ENCODE measurements at regions not wholly inside any gene's neighbourhood (a gene's known extent, or its start where the extent isn't known, plus 50 kb on each side); places are given as distances from the start of the nearest gene placed in this dataset.

DNA sequence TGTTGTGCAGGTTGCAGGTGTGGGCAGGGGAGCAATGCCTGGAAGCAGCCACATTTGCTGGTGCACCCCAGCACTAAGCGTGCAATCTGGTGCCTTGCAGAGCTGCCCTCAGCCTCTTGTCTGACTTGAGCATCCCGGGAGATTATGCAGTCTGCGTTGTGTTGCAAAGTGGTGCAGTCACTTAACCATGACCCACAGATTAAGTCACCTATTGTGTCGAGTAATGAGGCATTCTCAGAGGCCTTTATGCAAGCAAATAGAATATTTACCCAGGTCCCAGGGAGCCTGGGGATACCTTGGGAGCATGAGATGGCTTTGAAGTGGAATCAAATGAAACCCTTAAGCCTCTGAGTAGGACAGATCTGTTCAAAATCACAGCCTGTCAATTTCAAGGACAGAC, 529.0 kb downstream of the TYW1 start:
- H3K27ac Mint-ChIP-seq = no peak overlapping the region
- H3K36me3 Mint-ChIP-seq = no peaks in the 10 kb centered on the region
- peaks cover 6% of the 10 kb centered on the region for H3K9me3 Mint-ChIP-seq (ENCODE audit: low read depth)
- DNase-seq (no peak), ATAC-seq (no peak)
- H3K4me1 Mint-ChIP-seq = no peaks in the 10 kb centered on the region
- CTCF ChIA-PET = no interaction called here
- H3K4me3 Mint-ChIP-seq = no peak overlapping the region
- H3K27me3 Mint-ChIP-seq = no peaks in the 10 kb centered on the region

DNA sequence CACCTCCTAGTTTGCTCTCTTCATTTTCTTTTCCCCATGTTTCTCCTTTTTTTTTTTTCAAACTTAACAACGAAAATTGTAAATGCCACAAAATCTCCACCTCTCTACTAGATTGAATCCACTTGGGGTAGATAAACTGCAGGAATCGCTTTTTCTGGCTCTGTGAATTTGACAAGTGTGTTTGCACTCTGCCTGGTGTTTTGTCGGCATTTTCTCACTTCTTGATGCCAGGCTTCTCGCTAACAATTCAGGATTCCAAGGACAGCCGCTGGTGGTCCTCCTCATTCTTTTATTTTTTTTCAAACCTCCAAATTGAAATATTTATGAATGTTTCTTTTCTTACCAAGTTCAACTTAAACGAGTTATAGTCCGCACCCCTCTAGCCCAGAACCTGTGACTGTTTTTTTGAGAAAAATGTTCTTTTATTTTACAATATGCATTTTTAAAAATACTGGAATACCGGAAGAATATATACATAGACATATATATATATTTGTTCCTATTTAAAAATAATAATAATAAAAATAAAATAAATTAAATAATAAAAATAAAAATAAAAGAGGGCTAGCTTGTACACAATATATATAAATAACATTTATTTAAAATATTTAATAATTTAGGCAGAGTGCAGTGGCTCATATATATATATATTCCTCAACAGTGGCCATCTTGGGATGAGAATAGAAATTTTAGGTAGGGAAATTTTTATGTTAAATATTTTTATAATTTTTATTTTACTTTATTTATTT, 538.8 kb downstream of the TYW1 start:
- H3K4me1 Mint-ChIP-seq = no peaks in the 10 kb centered on the region
- H3K36me3 Mint-ChIP-seq = no peaks in the 10 kb centered on the region
- no peak overlapping the region for H3K4me3 Mint-ChIP-seq
- H3K27me3 Mint-ChIP-seq = no peaks in the 10 kb centered on the region
- DNase-seq (no peak), ATAC-seq (no peak)
- H3K27ac Mint-ChIP-seq = no peak overlapping the region
- H3K9me3 Mint-ChIP-seq (ENCODE audit: low read depth) = peaks cover 5% of the 10 kb centered on the region
- CTCF ChIA-PET = no interaction called here

DNA sequence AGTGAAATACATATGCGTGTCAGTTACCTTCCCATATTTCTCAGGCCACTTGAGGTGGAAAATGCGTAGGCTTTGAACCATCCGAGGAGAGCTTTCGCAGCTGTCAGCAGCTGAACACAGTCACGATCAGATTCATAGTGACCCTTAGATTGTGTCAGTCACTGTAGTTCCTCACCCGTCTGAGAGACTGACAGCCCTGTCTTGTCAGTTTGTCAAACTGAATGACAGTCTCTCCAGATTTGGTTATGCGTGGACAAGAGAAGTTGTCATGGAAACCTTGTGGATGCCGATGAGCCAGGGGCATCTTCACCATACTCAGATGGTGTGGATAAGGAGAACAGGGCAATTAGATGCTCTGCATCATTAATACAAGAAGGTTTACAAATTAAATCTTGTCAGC, 546.3 kb downstream of the TYW1 start:
- no peaks in the 10 kb centered on the region for H3K36me3 Mint-ChIP-seq
- no peak overlapping the region for H3K27ac Mint-ChIP-seq
- no peaks in the 10 kb centered on the region for H3K27me3 Mint-ChIP-seq
- CTCF ChIA-PET = no interaction called here
- H3K9me3 Mint-ChIP-seq (ENCODE audit: low read depth) = peaks cover 4% of the 10 kb centered on the region
- no peak overlapping the region for H3K4me3 Mint-ChIP-seq
- no peaks in the 10 kb centered on the region for H3K4me1 Mint-ChIP-seq
- ATAC-seq (no peak), DNase-seq (no peak)

DNA sequence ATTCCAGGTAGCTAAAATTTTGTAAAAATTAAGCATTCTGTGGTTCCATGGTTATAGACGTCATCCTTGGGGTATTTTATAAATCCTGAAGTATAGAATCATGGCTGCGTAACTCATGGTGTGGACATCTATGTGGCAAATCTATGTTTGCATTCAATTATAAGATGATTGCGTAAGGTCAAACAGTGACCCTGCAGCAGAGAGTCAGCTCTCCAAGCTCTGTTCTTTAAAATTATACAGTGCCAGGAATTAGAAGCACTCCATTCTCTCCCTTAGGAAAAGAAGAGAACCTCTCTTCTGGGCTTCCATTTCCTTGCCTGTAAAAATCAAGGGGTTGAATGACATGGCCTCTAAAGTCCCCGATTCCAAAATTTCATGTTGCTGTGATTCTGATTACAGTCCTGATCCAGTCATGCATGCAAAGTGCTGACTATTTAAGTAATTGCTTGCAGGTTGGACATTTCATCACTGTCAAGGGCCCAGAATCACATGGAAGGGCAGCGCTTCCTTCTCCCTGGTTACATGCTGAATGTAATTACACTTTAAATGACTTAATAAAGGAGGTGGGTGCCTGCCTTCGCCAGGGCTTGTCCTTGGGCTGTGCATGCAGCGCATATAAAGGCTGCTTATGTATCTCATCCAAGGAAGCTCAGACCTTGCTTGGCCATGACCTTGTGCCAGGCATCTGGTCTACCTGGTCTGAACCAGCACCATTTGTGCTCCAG, 550.7 kb downstream of the TYW1 start:
- Mint-ChIP-seq H3K27me3 (no peaks in the 10 kb centered on the region), H3K9me3 (ENCODE audit: low read depth) (peaks cover 10% of the 10 kb centered on the region), H3K4me3 (no peak overlapping the region), H3K36me3 (no peaks in the 10 kb centered on the region), H3K4me1 (no peaks in the 10 kb centered on the region), H3K27ac (no peak overlapping the region)
- no peak for ATAC-seq
- CTCF ChIA-PET = no interaction called here
- DNase-seq = no peak

DNA sequence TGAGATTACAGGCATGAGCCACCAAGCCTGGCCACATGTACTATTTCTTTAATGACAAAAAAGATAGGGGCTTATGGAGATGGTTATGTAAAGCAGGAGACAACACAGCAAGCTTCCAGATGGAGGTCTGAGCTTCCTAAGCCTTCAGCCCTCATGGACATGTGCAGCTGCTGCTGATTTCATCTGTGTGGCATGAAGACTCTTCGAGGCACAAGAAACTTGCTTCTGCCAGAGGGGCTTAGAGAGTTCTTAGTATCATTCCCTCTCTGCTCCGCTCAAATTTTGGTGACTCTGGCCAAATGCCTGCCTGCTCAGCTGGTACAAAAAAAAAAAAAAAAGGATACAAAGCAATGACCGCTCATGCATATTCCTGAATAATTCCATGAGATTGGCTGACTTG, 552.5 kb downstream of the TYW1 start:
- no peak overlapping the region for H3K27ac Mint-ChIP-seq
- CTCF ChIA-PET = no interaction called here
- H3K4me1 Mint-ChIP-seq = no peaks in the 10 kb centered on the region
- H3K9me3 Mint-ChIP-seq (ENCODE audit: low read depth) = peaks cover 10% of the 10 kb centered on the region
- H3K27me3 Mint-ChIP-seq = no peaks in the 10 kb centered on the region
- H3K4me3 Mint-ChIP-seq = no peak overlapping the region
- ATAC-seq = no peak
- no peak for DNase-seq
- no peaks in the 10 kb centered on the region for H3K36me3 Mint-ChIP-seq

DNA sequence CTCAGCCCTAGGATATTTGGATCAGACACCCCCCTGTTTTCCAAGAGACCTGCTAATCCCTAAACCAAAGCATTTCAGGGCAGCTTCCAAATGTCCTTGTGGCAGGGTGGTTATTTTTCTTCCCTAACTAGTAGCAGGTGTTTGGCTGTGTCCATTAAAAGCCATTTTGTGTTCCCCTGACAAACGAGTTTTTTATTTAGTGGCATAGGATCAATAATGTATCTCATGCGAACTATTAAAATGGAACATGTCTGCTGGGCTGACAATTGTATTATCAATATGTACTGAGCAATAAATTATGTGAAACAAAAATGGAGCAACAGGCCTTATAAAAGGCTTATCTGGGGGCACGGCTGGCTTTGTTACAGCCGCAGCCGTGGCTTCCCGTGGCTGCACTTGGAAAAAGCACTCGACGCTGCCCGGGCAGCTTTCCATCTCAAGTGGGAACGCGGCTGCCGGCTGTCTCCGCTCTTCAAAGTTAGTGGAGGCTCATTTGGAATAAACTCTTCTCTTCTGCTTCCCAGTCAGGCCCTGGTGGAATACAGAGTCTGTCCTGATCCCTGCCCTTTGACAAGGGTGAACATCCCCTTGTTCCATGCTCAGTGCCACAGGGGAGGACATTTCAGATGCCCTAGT, 554.3 kb downstream of the TYW1 start:
- CTCF ChIA-PET = no interaction called here
- H3K36me3 Mint-ChIP-seq = no peaks in the 10 kb centered on the region
- ATAC-seq = no peak
- H3K4me3 Mint-ChIP-seq = no peak overlapping the region
- H3K4me1 Mint-ChIP-seq = no peaks in the 10 kb centered on the region
- DNase-seq = no peak
- H3K9me3 Mint-ChIP-seq (ENCODE audit: low read depth) = peaks cover 10% of the 10 kb centered on the region
- no peak overlapping the region for H3K27ac Mint-ChIP-seq
- H3K27me3 Mint-ChIP-seq = no peaks in the 10 kb centered on the region

DNA sequence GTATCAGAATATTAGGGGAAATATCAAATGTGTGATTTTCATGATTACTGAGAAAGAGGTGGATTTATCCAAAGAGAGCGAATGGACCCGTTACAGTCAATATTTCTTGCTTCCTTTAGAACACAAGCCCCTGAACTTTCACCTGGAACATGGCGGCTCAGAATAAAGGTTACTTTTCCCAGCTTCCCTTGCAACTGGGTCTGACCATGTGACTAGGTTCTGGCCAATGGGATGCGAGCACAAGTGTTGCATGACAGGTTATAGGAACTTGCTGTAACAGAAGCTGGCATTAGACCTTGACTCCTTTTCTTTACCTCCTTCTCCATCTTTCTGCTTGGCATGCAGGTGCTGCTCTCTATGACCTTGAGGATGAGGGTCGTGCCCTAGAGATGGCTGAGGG, 556.1 kb downstream of the TYW1 start:
- Mint-ChIP-seq H3K27ac (no peak overlapping the region), H3K27me3 (no peaks in the 10 kb centered on the region), H3K9me3 (ENCODE audit: low read depth) (peaks cover 8% of the 10 kb centered on the region), H3K4me3 (no peak overlapping the region), H3K36me3 (no peaks in the 10 kb centered on the region), H3K4me1 (no peaks in the 10 kb centered on the region)
- DNase-seq (no peak), ATAC-seq (no peak)
- CTCF ChIA-PET = no interaction called here

DNA sequence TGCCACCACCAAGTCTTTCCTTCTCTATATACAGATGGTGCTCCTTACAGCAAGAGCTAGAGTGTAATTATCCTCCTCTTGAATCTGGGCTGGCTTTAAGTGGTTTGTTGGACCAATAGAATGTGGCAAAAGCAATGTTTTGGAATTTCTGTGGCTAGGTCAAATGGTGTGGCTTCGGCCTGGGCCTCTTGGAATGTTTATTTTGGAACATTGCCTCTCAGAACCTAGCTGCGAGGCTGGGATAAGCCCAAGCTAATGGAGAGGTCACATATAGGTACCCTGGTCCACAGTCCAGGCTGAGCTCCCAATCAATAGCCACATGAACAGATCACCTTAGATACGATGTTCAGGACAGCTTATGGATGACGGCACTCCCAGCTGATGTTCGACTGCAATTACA, 556.7 kb downstream of the TYW1 start:
- H3K36me3 Mint-ChIP-seq = no peaks in the 10 kb centered on the region
- ATAC-seq (no peak), DNase-seq (no peak)
- CTCF ChIA-PET = no interaction called here
- no peaks in the 10 kb centered on the region for H3K27me3 Mint-ChIP-seq
- no peaks in the 10 kb centered on the region for H3K4me1 Mint-ChIP-seq
- no peak overlapping the region for H3K27ac Mint-ChIP-seq
- no peak overlapping the region for H3K4me3 Mint-ChIP-seq
- peaks cover 5% of the 10 kb centered on the region for H3K9me3 Mint-ChIP-seq (ENCODE audit: low read depth)

DNA sequence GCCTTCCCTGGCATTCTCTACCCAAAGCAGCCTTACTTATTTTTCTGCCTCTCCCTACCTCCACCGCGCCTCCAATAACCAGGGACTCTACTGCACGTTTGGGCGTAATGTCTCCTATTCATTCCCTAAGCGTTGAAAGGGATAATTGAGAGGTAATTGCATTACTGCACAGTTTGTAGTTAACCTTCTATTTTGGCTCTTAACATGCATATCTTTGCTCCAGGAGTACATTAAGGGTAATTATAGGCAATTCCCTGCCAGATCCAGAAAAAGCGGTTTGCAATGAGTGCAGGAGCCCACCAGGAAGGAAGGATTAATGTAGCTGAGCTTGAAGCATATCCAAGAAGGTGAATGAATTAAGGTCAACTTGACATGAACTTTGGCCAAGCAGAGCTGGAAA, 558.4 kb downstream of the TYW1 start:
- Mint-ChIP-seq H3K4me3 (no peak overlapping the region), H3K4me1 (no peaks in the 10 kb centered on the region), H3K27me3 (no peaks in the 10 kb centered on the region), H3K9me3 (ENCODE audit: low read depth) (peaks cover 10% of the 10 kb centered on the region), H3K27ac (no peak overlapping the region), H3K36me3 (no peaks in the 10 kb centered on the region)
- DNase-seq = no peak
- no peak for ATAC-seq
- CTCF ChIA-PET = no interaction called here

DNA sequence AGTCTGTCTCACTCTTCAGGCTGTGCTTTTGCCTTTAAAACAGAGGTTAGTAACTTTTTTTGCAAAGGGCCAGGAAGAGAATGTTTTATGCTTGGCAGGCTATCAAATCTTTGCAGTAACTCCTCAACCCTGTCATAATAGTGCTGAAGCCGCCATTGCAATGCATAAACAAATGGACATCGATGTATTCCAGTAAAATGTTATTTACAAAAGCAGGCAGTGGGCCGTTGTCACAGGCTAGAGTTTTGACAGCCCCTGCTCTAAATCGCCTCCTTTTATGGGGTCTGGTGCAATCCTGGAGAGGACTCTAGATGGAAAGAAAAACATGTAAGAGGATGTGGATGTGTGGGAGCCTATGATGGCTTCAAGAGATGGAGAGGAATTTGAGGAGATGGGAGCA, 568.3 kb downstream of the TYW1 start:
- peaks cover 6% of the 10 kb centered on the region for H3K9me3 Mint-ChIP-seq (ENCODE audit: low read depth)
- CTCF ChIA-PET = no interaction called here
- DNase-seq = no peak
- no peaks in the 10 kb centered on the region for H3K27me3 Mint-ChIP-seq
- H3K4me1 Mint-ChIP-seq = no peaks in the 10 kb centered on the region
- ATAC-seq = no peak
- H3K36me3 Mint-ChIP-seq = no peaks in the 10 kb centered on the region
- no peak overlapping the region for H3K4me3 Mint-ChIP-seq
- H3K27ac Mint-ChIP-seq = no peak overlapping the region

DNA sequence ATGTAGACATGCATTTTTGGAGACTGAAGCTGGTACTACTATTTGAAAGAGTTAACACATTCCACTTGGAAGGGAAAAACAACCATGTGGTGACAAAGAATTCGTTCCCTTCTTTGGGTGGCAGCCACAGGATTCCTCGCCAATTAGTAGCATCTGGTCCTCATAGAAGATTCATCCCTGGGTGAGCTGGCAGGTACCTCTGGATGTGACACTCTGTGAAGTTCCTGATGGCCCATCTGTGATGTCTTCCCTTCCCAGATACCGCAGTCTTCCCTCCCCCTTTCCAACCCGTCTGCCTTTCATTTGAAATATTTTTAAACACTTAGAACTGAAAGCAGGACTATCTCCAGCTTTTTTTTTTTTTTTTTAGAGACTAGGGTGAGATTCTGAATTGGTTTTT, 569.5 kb downstream of the TYW1 start:
- H3K27me3 Mint-ChIP-seq = no peaks in the 10 kb centered on the region
- no peak overlapping the region for H3K4me3 Mint-ChIP-seq
- ATAC-seq = no peak
- no peak overlapping the region for H3K27ac Mint-ChIP-seq
- CTCF ChIA-PET = no interaction called here
- no peak for DNase-seq
- H3K36me3 Mint-ChIP-seq = no peaks in the 10 kb centered on the region
- no peaks in the 10 kb centered on the region for H3K4me1 Mint-ChIP-seq
- peaks cover 6% of the 10 kb centered on the region for H3K9me3 Mint-ChIP-seq (ENCODE audit: low read depth)

DNA sequence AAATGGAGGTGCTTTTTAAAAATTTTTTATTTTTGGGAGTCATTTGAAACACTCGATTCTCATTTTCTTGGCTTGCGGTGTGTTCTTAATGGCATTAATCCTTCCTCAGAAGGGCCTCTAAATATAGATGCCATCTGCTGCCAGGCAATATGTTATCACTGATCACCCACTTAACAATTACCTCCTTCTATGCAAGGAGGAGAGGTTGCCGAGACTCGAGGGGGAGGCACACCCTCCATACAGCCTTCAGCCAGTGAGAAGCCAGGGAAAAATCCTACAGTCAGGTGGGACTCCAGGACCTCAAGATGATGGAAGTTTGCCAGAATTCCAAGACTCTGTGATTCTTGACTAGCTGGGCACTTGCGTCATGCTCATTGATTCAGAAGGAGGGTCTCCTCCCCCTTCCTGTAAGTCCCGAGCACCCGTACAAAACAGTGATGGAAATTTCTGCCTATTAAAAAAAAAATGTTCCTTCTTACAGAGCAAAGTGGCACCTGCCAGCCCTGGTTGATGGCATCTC, 574.5 kb downstream of the TYW1 start:
- CTCF ChIA-PET = interaction anchor here (0.6 kb wide), 1 partner anchor 1059 kb away, joined by 3 read pairs; no protein-coding TSS in a partner anchor
- no peaks in the 10 kb centered on the region for H3K27me3 Mint-ChIP-seq
- H3K4me3 Mint-ChIP-seq = no peak overlapping the region
- H3K36me3 Mint-ChIP-seq = no peaks in the 10 kb centered on the region
- ATAC-seq (no peak), DNase-seq (no peak)
- H3K27ac Mint-ChIP-seq = no peak overlapping the region
- peaks cover 3% of the 10 kb centered on the region for H3K9me3 Mint-ChIP-seq (ENCODE audit: low read depth)
- H3K4me1 Mint-ChIP-seq = no peaks in the 10 kb centered on the region

DNA sequence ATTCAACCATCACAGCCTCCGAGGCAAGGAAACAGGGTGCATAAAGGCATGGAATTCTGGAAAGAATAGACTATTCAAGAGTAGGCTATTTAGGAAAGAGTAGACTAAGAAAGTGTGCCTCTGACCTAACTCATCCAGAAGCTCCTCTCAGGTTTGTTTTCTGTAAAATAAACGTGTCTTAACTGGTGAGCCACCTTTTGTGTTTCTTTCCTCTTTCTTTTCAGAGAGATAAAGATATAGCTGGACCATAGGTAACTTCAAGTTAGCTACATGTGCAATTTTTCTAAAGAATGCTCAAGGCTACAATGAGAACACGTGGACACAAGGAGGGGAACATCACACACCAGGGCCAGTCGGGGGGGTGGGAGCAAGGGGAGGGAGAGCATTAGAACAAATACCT, 577.0 kb downstream of the TYW1 start:
- H3K27ac Mint-ChIP-seq = no peak overlapping the region
- CTCF ChIA-PET = no interaction called here
- H3K4me3 Mint-ChIP-seq = no peak overlapping the region
- no peaks in the 10 kb centered on the region for H3K36me3 Mint-ChIP-seq
- DNase-seq = no peak
- H3K4me1 Mint-ChIP-seq = no peaks in the 10 kb centered on the region
- no peaks in the 10 kb centered on the region for H3K27me3 Mint-ChIP-seq
- ATAC-seq = no peak
- H3K9me3 Mint-ChIP-seq (ENCODE audit: low read depth) = no peaks in the 10 kb centered on the region

DNA sequence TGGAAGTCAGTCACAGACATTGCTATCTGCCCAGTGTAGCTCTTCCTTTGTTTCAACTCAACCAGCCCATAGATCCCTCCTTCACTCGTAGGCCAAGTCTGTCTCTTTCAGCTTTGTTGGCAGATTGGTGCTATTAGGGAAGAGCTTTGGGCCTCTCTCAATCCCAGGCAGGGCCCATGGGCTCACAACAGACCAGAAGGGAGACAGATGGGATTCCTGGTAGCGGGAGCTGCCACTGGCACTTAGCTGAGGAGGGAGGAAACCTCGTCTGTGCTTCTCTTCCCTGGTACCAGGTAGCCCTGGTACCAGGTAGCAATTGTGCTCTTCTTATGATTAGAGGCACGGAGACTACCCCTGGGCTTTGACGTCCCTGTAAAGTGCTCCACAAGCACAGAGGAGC, 592.0 kb downstream of the TYW1 start:
- Mint-ChIP-seq H3K27me3 (no peaks in the 10 kb centered on the region), H3K9me3 (ENCODE audit: low read depth) (peaks cover 11% of the 10 kb centered on the region), H3K27ac (no peak overlapping the region), H3K4me3 (no peak overlapping the region), H3K36me3 (no peaks in the 10 kb centered on the region), H3K4me1 (no peaks in the 10 kb centered on the region)
- ATAC-seq = no peak
- CTCF ChIA-PET = no interaction called here
- DNase-seq = no peak
